SH-SY5Y (cell line): ENCODE measurements at regions not wholly inside any gene's neighbourhood (a gene's known extent, or its start where the extent isn't known, plus 50 kb on each side); places are given as distances from the start of the nearest gene placed in this dataset.

Experiments used
- GATA2 ChIP-seq: IDR thresholded peaks from 2 replicates; pipeline ENCODE4 v1.6.1; 2011; ENCODE audit warnings: mild to moderate bottlenecking, low read depth, low read length
- GATA3 ChIP-seq: IDR thresholded peaks from 2 replicates; pipeline ENCODE4 v1.6.1; 2011; ENCODE audit warnings: low read depth, mild to moderate bottlenecking, low read length, moderate library complexity

- TF ChIP-seq GATA2 (no peak), GATA3 (no peak)
Observed at GRCh38 chr7:119937745-119938144, 335.2 kb upstream of the KCND2 start.
